SU-DHL-6 (cell line): ENCODE measurements at regions not wholly inside any gene's neighbourhood (a gene's known extent, or its start where the extent isn't known, plus 50 kb on each side); places are given as distances from the start of the nearest gene placed in this dataset.

Source experiments
- H2AFZ ChIP-seq: fragments of 200-600 bp; sonication (generic); 2 replicates; pipeline ENCODE4 v1.6.1; 2014; ENCODE audit warnings: low read depth, mild to moderate bottlenecking, moderate library complexity, mixed read lengths, antibody characterized with exemption, low read length; ENCODE audit not compliant: severe bottlenecking
- H3F3A ChIP-seq: fragments of 200-600 bp; shearing (Covaris generic); 2 replicates; pipeline ENCODE4 v1.6.0; 2016; ENCODE audit warnings: antibody characterized with exemption, mild to moderate bottlenecking; ENCODE audit not compliant: insufficient read depth
- H3K27ac ChIP-seq: fragments of 200-600 bp; sonication (generic); 2 replicates; pipeline ENCODE4 v1.5.1; 2016; ENCODE audit warnings: low read depth, mild to moderate bottlenecking, low read length, moderate library complexity, mixed read lengths
- H3K27me3 ChIP-seq: fragments of 200-600 bp; sonication (generic), shearing (Covaris generic); 2 replicates; pipeline ENCODE4 v1.6.0; 2014; ENCODE audit warnings: mild to moderate bottlenecking, low read length
- H3K36me3 ChIP-seq: fragments of 200-600 bp; sonication (generic); 2 replicates; pipeline ENCODE4 v1.6.1; 2014; ENCODE audit warnings: mild to moderate bottlenecking, low read length, mixed read lengths
- H3K4me2 ChIP-seq: fragments of 300-600, 200-600 bp; shearing (Covaris generic), sonication (generic); 2 replicates; pipeline ENCODE4 v1.6.0; 2014; ENCODE audit warnings: low read length, low read depth, mild to moderate bottlenecking; ENCODE audit not compliant: poor library complexity, severe bottlenecking
- H3K4me3 ChIP-seq: fragments of 200-600 bp; sonication (generic); 2 replicates; pipeline ENCODE4 v1.5.1; 2014; ENCODE audit warnings: antibody characterized with exemption, low read length, mild to moderate bottlenecking, mixed read lengths; ENCODE audit not compliant: insufficient read depth, poor library complexity, severe bottlenecking
- H3K79me2 ChIP-seq: fragments of 200-600 bp; sonication (generic); 2 replicates; pipeline ENCODE4 v1.6.1; 2014; ENCODE audit warnings: mild to moderate bottlenecking, low read length, moderate library complexity; ENCODE audit not compliant: insufficient read depth
- H3K9ac ChIP-seq: fragments of 200-600 bp; sonication (generic); 2 replicates; pipeline ENCODE4 v1.7.0; 2014; ENCODE audit warnings: mild to moderate bottlenecking, low read length
- H3K9me2 ChIP-seq: fragments of 200-600 bp; sonication (generic); replicated peaks from 2 replicates; pipeline ENCODE4 v1.6.1; 2014; ENCODE audit warnings: low read length; ENCODE audit not compliant: insufficient read depth
- H3K9me3 ChIP-seq: fragments of 200-600 bp; sonication (generic); 2 replicates; pipeline ENCODE4 v1.6.1; 2014; ENCODE audit warnings: low read length, mixed read lengths; ENCODE audit not compliant: insufficient read depth
- H4K20me1 ChIP-seq: fragments of 200-600 bp; sonication (generic); 2 replicates; pipeline ENCODE4 v1.6.1; 2014; ENCODE audit warnings: low read depth, mild to moderate bottlenecking, antibody characterized with exemption, low read length, moderate library complexity, mixed read lengths
- EZH2phosphoT487 ChIP-seq: fragments of 200-600 bp; sonication (generic), shearing (Covaris generic); conservative IDR thresholded peaks from 2 replicates; pipeline ENCODE4 v1.6.1; 2018; ENCODE audit warnings: mild to moderate bottlenecking, antibody characterized with exemption, low read length, moderate library complexity, mixed read lengths
- TF ChIP-seq, protein P1 (sequence below): fragments of 200-600 bp; sonication (generic); IDR thresholded peaks from one replicate; pipeline ENCODE4 v1.5.1; 2017; ENCODE audit warnings: antibody characterized with exemption, mild to moderate bottlenecking, low read length, moderate library complexity; ENCODE audit not compliant: insufficient read depth, poor library complexity, severe bottlenecking

DNA sequence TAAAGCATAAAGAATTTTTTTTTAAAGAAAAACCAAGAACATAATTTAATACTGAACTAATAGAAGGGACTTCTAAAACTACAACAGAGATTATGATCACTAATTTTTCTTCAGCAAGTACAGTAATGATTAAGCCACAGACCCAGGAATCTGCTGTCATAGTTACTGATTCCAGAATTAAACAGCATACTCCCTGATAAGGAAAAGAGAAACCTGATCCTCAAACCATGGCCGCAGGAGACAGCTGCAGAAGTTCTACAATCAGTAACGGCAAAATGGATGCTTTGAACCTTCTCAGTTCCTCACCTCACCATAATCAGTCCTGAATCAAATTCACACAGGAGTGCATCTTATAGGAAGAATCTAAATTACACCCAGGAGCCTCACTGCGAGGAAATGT lies 939.0 kb upstream of the SLITRK1 start:
- H3K4me2 ChIP-seq, result no peak overlapping the region
- no peaks in the 10 kb centered on the region for H3K27me3 ChIP-seq
- H3K9me2 ChIP-seq, result no peaks in the 10 kb centered on the region; the same call in 1 of the 2 replicates
- no peaks in the 10 kb centered on the region for H3F3A ChIP-seq
- no peak overlapping the region for H2AFZ ChIP-seq
- H3K36me3 ChIP-seq, result no peaks in the 10 kb centered on the region
- TF ChIP-seq, protein P1, sequence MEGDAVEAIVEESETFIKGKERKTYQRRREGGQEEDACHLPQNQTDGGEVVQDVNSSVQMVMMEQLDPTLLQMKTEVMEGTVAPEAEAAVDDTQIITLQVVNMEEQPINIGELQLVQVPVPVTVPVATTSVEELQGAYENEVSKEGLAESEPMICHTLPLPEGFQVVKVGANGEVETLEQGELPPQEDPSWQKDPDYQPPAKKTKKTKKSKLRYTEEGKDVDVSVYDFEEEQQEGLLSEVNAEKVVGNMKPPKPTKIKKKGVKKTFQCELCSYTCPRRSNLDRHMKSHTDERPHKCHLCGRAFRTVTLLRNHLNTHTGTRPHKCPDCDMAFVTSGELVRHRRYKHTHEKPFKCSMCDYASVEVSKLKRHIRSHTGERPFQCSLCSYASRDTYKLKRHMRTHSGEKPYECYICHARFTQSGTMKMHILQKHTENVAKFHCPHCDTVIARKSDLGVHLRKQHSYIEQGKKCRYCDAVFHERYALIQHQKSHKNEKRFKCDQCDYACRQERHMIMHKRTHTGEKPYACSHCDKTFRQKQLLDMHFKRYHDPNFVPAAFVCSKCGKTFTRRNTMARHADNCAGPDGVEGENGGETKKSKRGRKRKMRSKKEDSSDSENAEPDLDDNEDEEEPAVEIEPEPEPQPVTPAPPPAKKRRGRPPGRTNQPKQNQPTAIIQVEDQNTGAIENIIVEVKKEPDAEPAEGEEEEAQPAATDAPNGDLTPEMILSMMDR, result no peak
- no peak for TF ChIP-seq EZH2phosphoT487
- H4K20me1 ChIP-seq, result no peaks in the 10 kb centered on the region
- no peaks in the 10 kb centered on the region for H3K9me3 ChIP-seq
- no peaks in the 10 kb centered on the region for H3K79me2 ChIP-seq
- H3K9ac ChIP-seq, result no peak overlapping the region
- H3K27ac ChIP-seq, result no peak overlapping the region
- no peak overlapping the region for H3K4me3 ChIP-seq

DNA sequence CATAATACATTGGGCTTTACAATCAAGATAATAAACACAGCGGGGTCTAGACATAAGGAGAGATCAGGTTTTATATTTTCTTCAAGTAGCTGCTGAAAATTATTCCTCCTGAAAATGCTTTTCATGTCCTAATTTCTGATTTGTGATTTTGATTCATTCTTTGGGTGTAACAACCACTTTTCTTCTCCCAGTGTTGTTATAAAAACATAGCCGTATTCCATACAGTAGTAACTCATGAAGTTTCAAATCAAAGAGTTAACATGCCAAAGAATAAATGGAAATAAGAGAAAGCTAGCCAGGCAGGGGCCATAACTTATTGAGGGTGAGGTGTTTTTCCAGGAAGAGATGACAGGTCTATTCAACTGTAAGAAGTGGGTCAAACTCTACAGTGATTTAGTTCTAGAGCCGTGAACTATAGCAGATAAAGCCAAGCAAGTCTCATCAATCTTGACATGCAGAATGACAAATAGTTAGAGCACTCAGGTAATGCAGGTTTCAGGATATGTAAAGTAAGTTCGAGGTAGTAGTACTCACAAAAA lies 934.4 kb upstream of the SLITRK1 start:
- H3K36me3 ChIP-seq, result no peaks in the 10 kb centered on the region
- no peak overlapping the region for H3K27ac ChIP-seq
- H3K79me2 ChIP-seq, result no peaks in the 10 kb centered on the region
- H3K4me2 ChIP-seq, result no peak overlapping the region
- no peak overlapping the region for H2AFZ ChIP-seq
- H3K9me3 ChIP-seq, result no peaks in the 10 kb centered on the region
- H3K27me3 ChIP-seq, result no peaks in the 10 kb centered on the region
- H3K4me3 ChIP-seq, result no peak overlapping the region
- no peaks in the 10 kb centered on the region for H3F3A ChIP-seq
- TF ChIP-seq, protein P1, result no peak
- TF ChIP-seq EZH2phosphoT487, result no peak
- H4K20me1 ChIP-seq, result no peaks in the 10 kb centered on the region
- H3K9me2 ChIP-seq, result no peaks in the 10 kb centered on the region; the same call in 1 of the 2 replicates
- H3K9ac ChIP-seq, result no peak overlapping the region

DNA sequence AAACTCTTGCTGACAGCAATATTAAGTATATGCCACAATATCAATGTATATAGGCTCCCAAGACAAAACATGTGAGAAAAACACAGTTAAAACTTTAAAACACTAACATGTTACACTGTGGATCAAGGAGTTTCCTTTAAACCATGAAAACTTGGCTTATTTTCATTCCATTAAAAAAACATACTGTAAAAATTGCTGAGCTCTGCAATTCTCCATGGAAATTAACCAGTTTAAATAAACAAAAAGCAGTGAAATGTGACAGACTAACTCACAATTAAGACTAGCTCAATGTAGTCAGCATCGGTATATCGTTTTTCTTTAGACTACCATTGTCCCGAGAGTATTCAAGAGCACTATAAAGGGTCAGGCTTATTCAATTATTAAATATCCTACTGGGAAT lies 930.5 kb upstream of the SLITRK1 start:
- Histone ChIP-seq H3K9ac (no peak overlapping the region), H3K9me3 (no peaks in the 10 kb centered on the region), H3K4me3 (no peak overlapping the region), H3K27ac (no peak overlapping the region), H3K36me3 (no peaks in the 10 kb centered on the region), H4K20me1 (no peaks in the 10 kb centered on the region), H3K27me3 (no peaks in the 10 kb centered on the region), H3K9me2 (no peaks in the 10 kb centered on the region; the same call in 1 of the 2 replicates), H3F3A (no peaks in the 10 kb centered on the region), H3K4me2 (no peak overlapping the region), H3K79me2 (no peaks in the 10 kb centered on the region), H2AFZ (no peak overlapping the region)
- no peak for TF ChIP-seq EZH2phosphoT487
- TF ChIP-seq, protein P1, result no peak
